HUDEP-2 (cell line): ENCODE measurements at regions not wholly inside any gene's neighbourhood (a gene's known extent, or its start where the extent isn't known, plus 50 kb on each side); places are given as distances from the start of the nearest gene placed in this dataset.
A peak's percentile ranks its signal among the peaks of the same experiment; 100 is the strongest.
"Not testable (repeated sequence)": the region's sequence is repeated elsewhere in the genome, so short reads cannot be mapped to it uniquely, and the experiment has no call there.

Source experiments
- DNase-seq, 76 experiments: peaks; one replicate each; lab custom pipeline; 2025; ENCODE audit not compliant: unreplicated experiment in 76 of 76; lab: John Stamatoyannopoulos, UW

GRCh38 chr10:30765022-30765615, 135.6 kb upstream of the LYZL2 start:
- DNase-seq, result no peak

DNA sequence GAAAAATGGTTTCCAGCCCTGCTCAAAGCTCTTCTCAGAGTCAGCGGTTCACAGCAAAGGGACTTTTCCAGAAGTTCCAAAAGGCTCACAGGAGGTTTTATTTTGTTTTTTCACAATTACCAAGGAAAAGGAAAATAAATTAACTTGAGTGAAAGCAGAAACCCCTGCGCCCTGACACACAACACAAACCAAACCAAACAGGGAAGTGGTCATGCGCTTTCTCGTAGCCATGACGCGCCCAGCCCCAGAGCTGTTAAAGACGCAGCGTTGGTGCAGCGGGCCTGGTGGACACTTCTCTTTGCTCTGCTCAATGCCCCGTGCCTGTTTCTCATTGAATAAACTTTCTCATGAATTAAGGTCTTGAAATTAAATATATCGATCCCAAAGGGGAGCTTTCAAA, 134.4 kb upstream of the LYZL2 start:
- DNase-seq, result no peak

DNA sequence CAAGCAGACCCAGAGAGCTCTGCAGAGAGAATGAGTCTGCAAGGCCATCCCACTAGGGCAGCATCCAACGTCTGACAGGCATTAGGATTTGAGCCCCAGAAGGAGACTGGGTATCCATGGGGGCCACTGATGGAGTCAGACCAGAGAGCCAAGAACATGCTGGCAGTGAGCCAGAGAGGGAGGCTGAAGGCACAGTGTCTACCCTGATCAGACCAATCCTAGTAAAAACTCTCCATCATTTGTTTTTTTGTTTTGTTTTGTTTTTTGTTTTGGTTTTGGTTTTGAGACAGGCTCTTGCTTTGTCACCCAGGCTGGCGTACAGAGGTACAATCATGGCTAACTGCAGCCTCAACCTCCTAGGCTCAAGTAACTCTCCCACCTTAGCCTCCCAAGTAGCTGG, 133.1 kb upstream of the LYZL2 start:
- DNase-seq, result no peak

DNA sequence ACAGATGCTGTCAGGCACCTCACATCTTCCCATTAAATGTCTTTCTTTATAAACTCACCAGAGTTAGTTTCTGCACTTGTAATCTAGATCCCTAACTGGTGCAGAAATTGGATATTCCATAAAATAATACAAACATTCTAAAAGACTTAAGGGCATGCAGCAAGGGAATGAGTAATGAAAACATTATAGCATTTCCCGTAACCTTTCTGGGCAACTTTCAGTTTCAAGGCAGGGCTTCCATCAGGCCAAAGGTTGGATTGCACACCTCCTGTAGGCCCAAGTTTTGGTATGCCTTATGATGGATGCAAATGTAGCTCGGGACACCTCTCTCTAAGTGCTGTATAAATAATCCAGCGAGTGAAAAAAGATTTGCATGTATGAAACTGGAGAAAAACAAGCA, 129.9 kb upstream of the LYZL2 start:
- DNase-seq, result no peak

DNA sequence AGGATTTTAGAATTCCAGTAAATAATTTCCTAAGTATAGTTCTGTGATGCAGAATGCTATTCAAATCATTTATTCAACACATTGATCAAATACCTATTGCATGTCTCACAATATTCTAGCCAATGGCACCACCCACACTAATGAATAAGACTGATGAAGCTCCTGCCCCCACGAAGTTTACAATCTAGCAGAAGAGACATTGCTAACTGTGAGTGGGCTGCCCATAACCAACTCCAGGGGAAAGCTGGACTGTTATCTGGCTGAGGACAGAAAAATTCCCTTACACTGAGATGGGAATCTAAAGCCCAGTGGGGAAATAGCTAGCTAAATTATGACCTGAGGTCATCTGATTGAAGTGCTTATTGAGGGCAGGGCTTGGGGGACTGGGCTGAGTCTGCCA, 128.8 kb upstream of the LYZL2 start:
- no peak for DNase-seq

DNA sequence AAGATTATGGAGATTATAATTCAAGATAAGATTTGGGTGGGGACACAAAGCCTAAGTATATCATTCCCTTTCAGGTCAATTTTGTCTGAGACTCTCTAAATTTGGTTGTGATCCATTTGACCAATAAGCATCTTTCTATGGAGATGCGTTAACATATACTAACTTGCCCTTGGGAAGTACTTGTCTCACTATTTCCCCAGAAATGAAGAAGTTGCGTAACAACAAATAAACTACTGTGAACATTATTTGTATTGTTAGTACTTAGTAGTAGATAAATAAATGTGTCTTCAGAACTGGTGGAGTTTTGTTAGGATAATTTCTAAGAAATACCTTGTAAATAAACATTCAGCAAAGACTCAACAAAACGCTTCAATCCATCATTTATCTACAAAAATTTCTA, 127.3 kb upstream of the LYZL2 start:
- DNase-seq, result no peak

GRCh38 chr10:30756151-30756550, 126.6 kb upstream of the LYZL2 start:
- DNase-seq, result no peak

DNA sequence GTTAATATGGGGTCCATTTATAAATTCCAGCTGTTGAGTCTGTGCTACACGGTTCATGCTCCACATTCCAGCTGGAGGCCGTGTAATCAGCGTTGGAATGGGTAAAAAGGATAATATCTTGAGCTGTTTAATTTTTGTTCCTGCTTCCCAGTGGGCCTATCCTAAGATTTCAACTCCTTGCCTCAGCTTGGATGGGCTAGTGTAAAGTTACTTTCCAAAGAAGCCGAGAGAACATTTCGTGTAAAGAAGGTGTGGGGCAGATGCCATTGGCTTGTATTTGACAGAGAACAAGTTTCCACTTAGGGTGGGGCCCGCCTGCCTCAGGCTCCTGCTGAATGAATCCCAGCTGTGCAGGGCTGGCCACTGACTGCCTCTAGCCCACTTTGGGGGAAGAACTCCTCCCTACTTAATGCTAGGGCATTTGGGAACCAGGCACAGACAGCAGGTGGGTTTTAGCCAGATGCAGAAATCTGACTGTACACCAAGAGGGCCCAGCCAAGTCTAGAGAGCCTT, 125.9 kb upstream of the LYZL2 start:
- DNase-seq, result no peak

DNA sequence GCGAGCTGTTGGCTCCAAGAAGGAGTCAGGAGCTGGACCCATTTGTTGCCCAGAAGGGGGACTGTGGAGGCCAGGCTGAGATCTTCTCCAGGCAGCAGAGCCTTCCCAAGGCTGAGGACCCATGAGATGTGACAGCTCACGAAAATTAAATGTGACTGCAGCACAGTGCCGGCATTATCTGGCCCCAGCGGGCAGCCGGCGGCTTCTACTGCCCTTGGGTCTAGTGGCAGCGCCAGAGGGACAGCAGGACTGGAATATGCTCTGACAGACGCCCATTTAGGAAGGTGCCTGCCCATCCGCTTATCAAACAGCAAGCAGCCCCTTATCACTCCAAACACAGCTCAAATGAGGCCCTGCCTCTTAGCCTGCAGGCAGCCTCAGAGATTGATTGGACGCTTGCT, 122.9 kb upstream of the LYZL2 start:
- DNase-seq, result peak; percentile 16 to 93 (median 76)

- peak in 3 of 76 experiments; percentile 1 to 17 (median 1) for DNase-seq
Measured at GRCh38 chr10:30751678-30752331, 122.3 kb upstream of the LYZL2 start.

DNA sequence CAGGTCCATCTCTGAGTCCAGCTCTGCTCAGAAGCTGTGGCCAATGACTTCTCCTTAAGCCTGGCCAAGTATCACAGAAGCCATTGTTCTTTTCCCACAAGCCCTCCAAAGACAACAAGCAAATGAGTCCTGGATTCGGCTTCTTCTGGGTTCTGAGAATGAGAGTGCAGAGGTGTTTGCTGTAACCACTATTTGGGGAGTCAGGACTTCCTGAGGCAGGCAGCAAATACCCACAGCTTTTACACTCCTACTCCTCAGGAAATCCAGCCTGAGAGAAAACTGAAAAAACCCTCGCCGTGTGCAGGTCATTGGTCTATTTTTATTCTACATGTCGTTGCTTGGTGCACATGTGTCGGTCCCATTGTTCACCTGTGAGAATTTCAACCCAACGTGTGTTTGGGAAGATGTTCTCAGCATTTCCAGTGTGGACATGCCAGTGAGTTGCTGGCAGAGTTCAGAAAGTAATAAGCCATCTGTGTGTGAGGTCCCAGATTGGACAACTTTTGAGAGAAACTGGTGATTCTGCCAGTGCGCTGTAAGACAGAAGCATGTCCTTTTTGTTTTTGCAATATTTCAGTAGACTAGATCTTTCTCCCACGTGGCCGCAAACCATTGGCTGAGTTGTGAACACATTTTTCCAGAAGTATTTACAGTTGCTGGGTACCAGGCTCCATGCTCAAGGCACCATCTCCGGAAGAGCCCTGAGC, 121.6 kb upstream of the LYZL2 start:
- DNase-seq, result no peak

GRCh38 chr10:30749385-30749784, 119.8 kb upstream of the LYZL2 start:
- no peak for DNase-seq

GRCh38 chr10:30748152-30748973, 118.8 kb upstream of the LYZL2 start:
- DNase-seq, result no peak

GRCh38 chr10:30747633-30748032, 118.1 kb upstream of the LYZL2 start:
- no peak for DNase-seq

GRCh38 chr10:30745953-30746352, 116.4 kb upstream of the LYZL2 start:
- DNase-seq, result no peak

DNA sequence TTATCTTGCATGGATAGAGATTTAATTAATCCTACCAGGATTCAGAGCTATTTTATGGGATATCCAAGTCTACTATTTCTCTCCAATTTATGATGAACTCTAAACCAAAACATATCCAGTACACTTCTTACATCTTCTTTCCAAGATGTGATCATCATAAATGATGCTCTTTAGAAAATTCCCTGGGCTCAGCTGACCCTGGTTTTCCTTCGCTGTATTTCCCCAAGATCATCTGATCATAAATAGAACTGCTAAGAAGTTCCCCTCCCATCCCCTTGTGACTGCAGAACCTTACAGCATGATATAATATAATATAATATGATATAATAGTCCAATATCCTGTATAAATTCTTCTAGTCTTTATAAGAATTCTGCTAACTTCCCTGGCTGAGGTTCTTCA, 114.6 kb upstream of the LYZL2 start:
- DNase-seq, result no peak

- DNase-seq, result no peak
Measured at GRCh38 chr10:30743586-30743985, 114.0 kb upstream of the LYZL2 start.

GRCh38 chr10:30742471-30742870, 112.9 kb upstream of the LYZL2 start:
- DNase-seq, result no peak

- not testable (repeated sequence) for DNase-seq
Measured at GRCh38 chr10:30740774-30741173, 111.2 kb upstream of the LYZL2 start.

GRCh38 chr10:30738416-30738815, 108.9 kb upstream of the LYZL2 start:
- no peak for DNase-seq

GRCh38 chr10:30737931-30738391, 108.4 kb upstream of the LYZL2 start:
- DNase-seq, result no peak
